HG03469 (cell line): ENCODE measurements at regions not wholly inside any gene's neighbourhood (a gene's known extent, or its start where the extent isn't known, plus 50 kb on each side); places are given as distances from the start of the nearest gene placed in this dataset.

Experiments used
- ATAC-seq: cut with Tn5 transposase; IDR thresholded peaks from one replicate; pipeline ENCODE4 v1.9.1; 2021; ENCODE audit warnings: mild to moderate bottlenecking, moderate library complexity, moderate number of reproducible peaks; ENCODE audit not compliant: unreplicated experiment

DNA sequence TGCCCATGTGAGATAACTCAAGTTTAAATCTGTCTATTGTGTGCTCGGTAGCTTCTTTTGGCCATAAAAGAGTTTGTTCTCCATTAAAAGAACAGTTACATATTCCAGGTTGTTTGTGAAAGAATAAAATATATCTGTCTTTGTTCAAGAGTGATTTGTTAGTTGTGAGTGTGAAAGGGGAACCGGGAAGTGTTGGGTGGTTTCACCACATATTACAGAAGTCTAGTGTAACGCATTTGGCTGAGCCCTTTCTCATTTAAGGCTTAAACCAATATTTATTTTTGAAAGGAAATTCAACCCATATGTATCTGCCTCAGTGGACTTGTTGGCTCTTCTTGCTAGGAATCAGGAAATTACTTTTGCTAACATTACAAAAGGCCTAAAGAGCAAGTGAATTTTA is 54.1 kb upstream of the DMRTA1 start:
- no peak for ATAC-seq

DNA sequence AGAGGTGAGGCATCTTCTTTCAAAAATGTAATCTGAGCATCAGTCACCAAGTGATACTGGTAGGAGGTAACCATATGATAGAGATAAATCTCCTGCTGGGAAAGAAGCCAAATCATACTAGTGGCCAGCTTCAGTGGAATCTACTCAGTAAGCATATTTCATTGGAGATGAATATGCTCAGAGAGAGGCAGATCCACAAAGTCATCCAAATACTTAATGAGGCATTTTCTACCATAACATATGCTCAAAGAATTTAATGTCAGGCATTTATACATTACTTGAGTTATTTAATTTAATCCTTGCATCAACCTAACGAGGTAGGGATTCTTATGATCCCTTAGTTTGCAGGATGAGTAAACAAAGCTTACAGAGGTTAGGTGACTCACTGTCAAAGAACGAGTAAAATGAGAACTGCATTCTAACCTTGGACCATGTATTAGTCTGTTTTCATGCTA is 50.9 kb upstream of the DMRTA1 start:
- no peak for ATAC-seq
